SK-N-SH (cell line): ENCODE measurements at regions not wholly inside any gene's neighbourhood (a gene's known extent, or its start where the extent isn't known, plus 50 kb on each side); places are given as distances from the start of the nearest gene placed in this dataset.
"Not testable (repeated sequence)": the region's sequence is repeated elsewhere in the genome, so short reads cannot be mapped to it uniquely, and the experiment has no call there.

Experiments
- CTCF ChIP-seq: fragments of 200-600 bp; sonication (generic); IDR thresholded peaks from 2 replicates; pipeline ENCODE4 v1.6.1; 2017; ENCODE audit warnings: antibody characterized with exemption, mild to moderate bottlenecking, moderate library complexity
- EP300 ChIP-seq, 2 experiments: IDR thresholded peaks; 2 replicates each; pipeline versions ENCODE4 v1.4.0 to v1.6.1; 2012; ENCODE audit warnings: borderline replicate concordance in 1 of 2, low read depth in 1 of 2, low read length in 1 of 2
- GABPA ChIP-seq: IDR thresholded peaks from 2 replicates; pipeline ENCODE4 v1.4.0; 2012; ENCODE audit warnings: low read depth, mild to moderate bottlenecking
- POLR2AphosphoS5 ChIP-seq: IDR thresholded peaks from 2 replicates; pipeline ENCODE4 v1.6.1; 2012; ENCODE audit warnings: low read depth, low read length
- RXRA ChIP-seq: IDR thresholded peaks from 2 replicates; pipeline ENCODE4 v1.4.0; 2012; ENCODE audit warnings: low read depth, mild to moderate bottlenecking, borderline replicate concordance
- SIN3A ChIP-seq: IDR thresholded peaks from 2 replicates; pipeline ENCODE4 v1.6.1; 2012; ENCODE audit warnings: low read depth, mild to moderate bottlenecking, low read length, moderate library complexity, borderline replicate concordance
- YY1 ChIP-seq: IDR thresholded peaks from 2 replicates; pipeline ENCODE4 v1.4.0; 2012; ENCODE audit warnings: low read depth, mild to moderate bottlenecking
- ZBTB33 ChIP-seq: IDR thresholded peaks from 2 replicates; pipeline ENCODE4 v1.4.0; 2012; ENCODE audit warnings: low read depth, borderline replicate concordance

DNA sequence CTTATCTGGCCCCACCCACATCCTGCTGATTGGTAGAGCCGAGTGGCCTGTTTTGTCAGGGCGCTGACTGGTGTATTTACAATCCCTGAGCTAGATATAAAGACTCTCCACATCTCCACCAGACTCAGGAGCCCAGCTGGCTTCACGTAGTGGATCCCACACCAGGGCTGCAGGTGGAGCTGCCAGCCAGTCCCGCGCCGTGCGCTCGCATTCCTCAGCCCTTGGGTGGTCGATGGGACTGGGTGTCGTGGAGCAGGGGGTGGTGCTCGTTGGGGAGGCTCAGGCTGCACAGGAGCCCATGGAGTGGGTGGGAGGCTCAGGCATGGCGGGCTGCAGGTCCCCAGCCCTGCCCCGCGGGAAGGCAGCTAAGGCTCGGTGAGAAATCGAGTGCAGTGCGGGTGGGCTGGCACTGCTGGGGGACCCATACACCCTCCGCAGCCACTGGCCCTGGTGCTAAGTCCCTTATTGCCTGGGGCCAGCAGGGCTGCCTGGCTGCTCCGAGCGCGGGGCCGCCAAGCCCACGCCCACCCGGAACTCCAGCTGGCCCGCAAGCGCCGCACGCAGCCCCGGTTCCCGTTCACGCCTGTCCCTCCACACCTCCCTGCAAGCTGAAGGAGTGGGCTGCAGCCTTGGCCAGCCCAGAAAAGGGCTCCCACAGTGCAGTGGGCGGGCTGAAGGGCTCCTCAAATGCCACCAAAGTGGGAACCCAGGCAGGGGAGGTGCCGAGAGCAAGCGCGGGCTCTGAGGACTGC is 97.4 kb upstream of the MALRD1 start:
- not testable (repeated sequence) for TF ChIP-seq CTCF; YY1; SIN3A; RXRA; GABPA; EP300 (IDR thresholded peaks at IDR 0.05; ENCODE audit: borderline replicate concordance in 1 of 2, low read depth in 1 of 2, low read length in 1 of 2); ZBTB33; POLR2AphosphoS5
